Loucy (cell line): ENCODE measurements at regions not wholly inside any gene's neighbourhood (a gene's known extent, or its start where the extent isn't known, plus 50 kb on each side); places are given as distances from the start of the nearest gene placed in this dataset.

Experiments
- EZH2phosphoT487 ChIP-seq: fragments of 200-600 bp; IDR thresholded peaks from 2 replicates; pipeline ENCODE4 v1.6.1; 2018; ENCODE audit warnings: antibody characterized with exemption, mild to moderate bottlenecking, moderate library complexity, borderline replicate concordance
- TF ChIP-seq, protein P1 (sequence below): fragments of 200-600 bp; sonication (generic); conservative IDR thresholded peaks from 2 replicates; pipeline ENCODE4 v1.5.1; 2014; ENCODE audit warnings: mild to moderate bottlenecking, antibody characterized with exemption, low read length

DNA sequence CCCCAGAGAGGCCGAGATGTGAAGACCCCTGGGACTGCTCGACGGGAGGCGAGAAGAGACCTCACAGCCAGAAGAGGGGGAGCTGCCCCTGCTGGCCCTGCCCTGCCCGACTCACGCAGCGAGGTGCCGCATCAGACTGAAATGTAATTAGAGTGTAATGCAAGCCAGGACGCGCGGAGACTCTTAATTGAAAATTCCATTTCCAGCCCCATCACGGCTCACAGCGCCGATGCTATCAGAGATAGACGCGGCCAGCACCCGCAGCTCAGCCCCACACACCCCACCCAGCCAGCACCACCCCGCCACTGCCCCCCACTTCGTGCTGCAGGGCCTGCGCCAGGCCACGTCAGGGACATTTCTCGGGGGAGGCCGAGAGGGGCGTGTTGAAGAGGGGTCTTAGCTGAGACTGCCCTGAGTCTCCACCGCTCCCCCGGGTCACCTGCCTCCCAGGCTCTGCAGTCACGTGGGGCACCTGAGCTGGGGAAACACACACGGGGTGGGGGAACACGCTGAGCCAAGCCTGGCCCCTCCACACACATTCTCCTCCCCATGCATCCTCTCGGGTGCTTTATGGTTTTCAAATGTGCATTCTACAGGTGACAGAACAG lies 78.1 kb downstream of the TEX51 start:
- TF ChIP-seq, protein P1, sequence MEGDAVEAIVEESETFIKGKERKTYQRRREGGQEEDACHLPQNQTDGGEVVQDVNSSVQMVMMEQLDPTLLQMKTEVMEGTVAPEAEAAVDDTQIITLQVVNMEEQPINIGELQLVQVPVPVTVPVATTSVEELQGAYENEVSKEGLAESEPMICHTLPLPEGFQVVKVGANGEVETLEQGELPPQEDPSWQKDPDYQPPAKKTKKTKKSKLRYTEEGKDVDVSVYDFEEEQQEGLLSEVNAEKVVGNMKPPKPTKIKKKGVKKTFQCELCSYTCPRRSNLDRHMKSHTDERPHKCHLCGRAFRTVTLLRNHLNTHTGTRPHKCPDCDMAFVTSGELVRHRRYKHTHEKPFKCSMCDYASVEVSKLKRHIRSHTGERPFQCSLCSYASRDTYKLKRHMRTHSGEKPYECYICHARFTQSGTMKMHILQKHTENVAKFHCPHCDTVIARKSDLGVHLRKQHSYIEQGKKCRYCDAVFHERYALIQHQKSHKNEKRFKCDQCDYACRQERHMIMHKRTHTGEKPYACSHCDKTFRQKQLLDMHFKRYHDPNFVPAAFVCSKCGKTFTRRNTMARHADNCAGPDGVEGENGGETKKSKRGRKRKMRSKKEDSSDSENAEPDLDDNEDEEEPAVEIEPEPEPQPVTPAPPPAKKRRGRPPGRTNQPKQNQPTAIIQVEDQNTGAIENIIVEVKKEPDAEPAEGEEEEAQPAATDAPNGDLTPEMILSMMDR: no peak
- no peak for TF ChIP-seq EZH2phosphoT487
